GM19035 (cell line): ENCODE measurements at regions not wholly inside any gene's neighbourhood (a gene's known extent, or its start where the extent isn't known, plus 50 kb on each side); places are given as distances from the start of the nearest gene placed in this dataset.
"Not testable (repeated sequence)": the region's sequence is repeated elsewhere in the genome, so short reads cannot be mapped to it uniquely, and the experiment has no call there.

Source experiments
- ATAC-seq: cut with Tn5 transposase; IDR thresholded peaks from one replicate; pipeline ENCODE4 v1.9.1; 2021; ENCODE audit not compliant: unreplicated experiment

GRCh38 chrX:38939067-38939466, 137.8 kb downstream of the MID1IP1 start:
- no peak for ATAC-seq

GRCh38 chrX:38940547-38940946, 139.3 kb downstream of the MID1IP1 start:
- no peak for ATAC-seq

- no peak for ATAC-seq
Measured at GRCh38 chrX:38941675-38942074, 140.4 kb downstream of the MID1IP1 start.

GRCh38 chrX:38943120-38943519, 141.9 kb downstream of the MID1IP1 start:
- ATAC-seq = no peak

- no peak for ATAC-seq
Measured at GRCh38 chrX:38948046-38948445, 146.8 kb downstream of the MID1IP1 start.

- no peak for ATAC-seq
Measured at GRCh38 chrX:38954520-38954919, 153.3 kb downstream of the MID1IP1 start.

GRCh38 chrX:38959736-38960135, 158.5 kb downstream of the MID1IP1 start:
- no peak for ATAC-seq

GRCh38 chrX:38960137-38960536, 158.9 kb downstream of the MID1IP1 start:
- ATAC-seq = no peak

- no peak for ATAC-seq
Measured at GRCh38 chrX:38961936-38962335, 160.7 kb downstream of the MID1IP1 start.

GRCh38 chrX:38963244-38963643, 162.0 kb downstream of the MID1IP1 start:
- not testable (repeated sequence) for ATAC-seq

GRCh38 chrX:38965888-38966287, 164.6 kb downstream of the MID1IP1 start:
- no peak for ATAC-seq

GRCh38 chrX:38968344-38969216, 167.3 kb downstream of the MID1IP1 start:
- ATAC-seq = no peak

GRCh38 chrX:38970074-38970473, 168.8 kb downstream of the MID1IP1 start:
- ATAC-seq = peak; percentile 82

GRCh38 chrX:38970845-38971244, 169.6 kb downstream of the MID1IP1 start:
- ATAC-seq = no peak

GRCh38 chrX:38973322-38973721, 172.1 kb downstream of the MID1IP1 start:
- no peak for ATAC-seq

- no peak for ATAC-seq
Measured at GRCh38 chrX:38974542-38974941, 173.3 kb downstream of the MID1IP1 start.

GRCh38 chrX:38975368-38975942, 174.2 kb downstream of the MID1IP1 start:
- no peak for ATAC-seq

GRCh38 chrX:38982370-38982769, 181.1 kb downstream of the MID1IP1 start:
- ATAC-seq = no peak

- ATAC-seq = no peak
Measured at GRCh38 chrX:38982843-38983242, 181.6 kb downstream of the MID1IP1 start.

GRCh38 chrX:38985375-38985774, 184.1 kb downstream of the MID1IP1 start:
- no peak for ATAC-seq

- ATAC-seq = no peak
Measured at GRCh38 chrX:38985945-38986344, 184.7 kb downstream of the MID1IP1 start.

- ATAC-seq = no peak
Measured at GRCh38 chrX:38986586-38986985, 185.3 kb downstream of the MID1IP1 start.
